CD4-positive, alpha-beta T cell treated with Interleukin-4 for 4 hours (primary cell): ENCODE measurements at regions not wholly inside any gene's neighbourhood (a gene's known extent, or its start where the extent isn't known, plus 50 kb on each side); places are given as distances from the start of the nearest gene placed in this dataset.

Source experiments
- DNase-seq: peaks from one replicate; pipeline ENCODE4 v3.0.0-alpha.2; 2020

GRCh38 chr2:3099145-3099859 lies 278.3 kb downstream of the EIPR1 start:
- no peak for DNase-seq

GRCh38 chr2:3098231-3098630 lies 279.4 kb downstream of the EIPR1 start:
- DNase-seq, result no peak

GRCh38 chr2:3097804-3098203 lies 279.8 kb downstream of the EIPR1 start:
- no peak for DNase-seq

GRCh38 chr2:3094999-3095958 lies 282.3 kb downstream of the EIPR1 start:
- DNase-seq, result no peak

- no peak for DNase-seq
These were observed 283.3 kb downstream of the EIPR1 start for GRCh38 chr2:3094318-3094717.

- DNase-seq, result no peak
These were observed 285.9 kb downstream of the EIPR1 start for GRCh38 chr2:3091696-3092095.

GRCh38 chr2:3082705-3083104 lies 294.9 kb downstream of the EIPR1 start:
- no peak for DNase-seq

- DNase-seq, result no peak
These were observed 297.4 kb downstream of the EIPR1 start for GRCh38 chr2:3079959-3080948.

GRCh38 chr2:3079466-3079865 lies 298.2 kb downstream of the EIPR1 start:
- DNase-seq, result no peak

GRCh38 chr2:3078684-3079083 lies 298.9 kb downstream of the EIPR1 start:
- no peak for DNase-seq

- DNase-seq, result no peak
These were observed 300.6 kb downstream of the EIPR1 start for GRCh38 chr2:3076848-3077642.

- DNase-seq, result no peak
These were observed 301.7 kb downstream of the EIPR1 start for GRCh38 chr2:3075991-3076340.

- no peak for DNase-seq
These were observed 302.2 kb downstream of the EIPR1 start for GRCh38 chr2:3075316-3075990.

- no peak for DNase-seq
These were observed 303.9 kb downstream of the EIPR1 start for GRCh38 chr2:3073704-3074103.

GRCh38 chr2:3073041-3073595 lies 304.5 kb downstream of the EIPR1 start:
- DNase-seq, result no peak

GRCh38 chr2:3071685-3072263 lies 305.8 kb downstream of the EIPR1 start:
- DNase-seq, result no peak

GRCh38 chr2:3066831-3067230 lies 310.8 kb downstream of the EIPR1 start:
- DNase-seq, result no peak

GRCh38 chr2:3065928-3066327 lies 311.7 kb downstream of the EIPR1 start:
- no peak for DNase-seq

- no peak for DNase-seq
These were observed 314.9 kb downstream of the EIPR1 start for GRCh38 chr2:3062476-3063260.

- DNase-seq, result no peak
These were observed 317.6 kb downstream of the EIPR1 start for GRCh38 chr2:3060049-3060448.
